Body of pancreas (tissue), 4 donors: ENCODE measurements at regions not wholly inside any gene's neighbourhood (a gene's known extent, or its start where the extent isn't known, plus 50 kb on each side); places are given as distances from the start of the nearest gene placed in this dataset.
"Not testable (repeated sequence)": the region's sequence is repeated elsewhere in the genome, so short reads cannot be mapped to it uniquely, and the experiment has no call there.

Experiments
- ATAC-seq: fragments of 150-250 bp; one replicate; pipeline ENCODE4 v1.9.1; 2016
- DNase-seq, 4 donors: peaks; one replicate each; pipeline ENCODE4 v3.0.0-alpha.2; 2019
- H3K27ac ChIP-seq, 4 donors: fragments of 200-600 bp; sonication (generic); 1 replicate in 3 of 4; 2 replicates in 1 of 4; pipeline versions ENCODE4 v1.5.1 to v1.6.1; 2016 to 2019; ENCODE audit warnings: mild to moderate bottlenecking in 1 of 4, mixed read lengths in 1 of 4, moderate library complexity in 1 of 4
- H3K27me3 ChIP-seq, 2 donors: fragments of 200-600 bp; sonication (generic); one replicate each; pipeline ENCODE4 v1.6.0; 2016; ENCODE audit warnings: mild to moderate bottlenecking in 1 of 2
- H3K36me3 ChIP-seq, 2 donors: fragments of 200-600 bp; sonication (generic); replicated peaks in 1 of 2; 2 replicates each; pipeline ENCODE4 v1.5.1; 2016; ENCODE audit warnings: low read depth in 2 of 2; ENCODE audit not compliant: insufficient read depth in 1 of 2
- H3K4me1 ChIP-seq: fragments of 200-600 bp; sonication (generic); one replicate; pipeline ENCODE4 v1.6.0; 2016
- H3K4me3 ChIP-seq, 2 donors: fragments of 200-600 bp; sonication (generic); 1 replicate in 1 of 2; 2 replicates in 1 of 2; pipeline ENCODE4 v1.5.1; 2016 to 2019
- H3K9me3 ChIP-seq, 3 donors: fragments of 200-600 bp; sonication (generic); 1 replicate in 2 of 3; 2 replicates in 1 of 3; pipeline ENCODE4 v1.5.1; 2016
- POLR2A ChIP-seq, 3 donors: fragments of 450-650 bp; IDR thresholded peaks; one replicate each; pipeline ENCODE4 v1.6.1; 2016; ENCODE audit warnings: antibody characterized with exemption in 3 of 3, mild to moderate bottlenecking in 2 of 3
- WGBS, 2 donors: methylation state at CpG; one replicate each; pipeline ENCODE4 v1.1.5; 2017; 5-methylcytosine and 5-hydroxymethylcytosine counted together
- intact Hi-C: fragments of 100-400 bp; cut with DNase I; formaldehyde crosslinking; loops from one replicate; pipeline ENCODE4 v1.15.1; 2023
- TF ChIP-seq, protein P1 (sequence below), 7 experiments: fragments of 450-650 bp in 4 of 7; fragments of 200-600 bp in 3 of 7; sonication (generic) in 3 of 7; IDR thresholded peaks; one replicate each; pipeline ENCODE4 v1.5.1; 2016 to 2019; ENCODE audit warnings: antibody characterized with exemption in 7 of 7

DNA sequence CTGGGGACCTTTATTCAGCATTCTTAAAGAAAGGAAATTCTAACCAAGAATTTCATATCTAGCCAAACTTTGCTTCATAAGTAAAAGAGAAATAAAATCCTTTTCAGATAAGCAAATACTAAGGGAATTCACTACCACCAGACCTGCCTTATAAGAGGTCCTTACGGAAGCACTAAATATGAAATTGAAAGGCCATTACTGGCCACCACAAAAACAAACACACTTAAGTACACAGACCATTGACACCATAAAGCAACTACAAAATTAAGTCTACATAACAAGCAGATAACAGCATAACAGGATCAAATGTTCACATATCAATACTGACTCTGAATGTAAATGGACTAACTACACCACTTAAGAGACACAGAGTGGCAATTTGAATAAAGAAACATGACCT is 361.4 kb upstream of the POU5F2 start:
- H3K9me3 ChIP-seq = no peaks in the 10 kb centered on the region
- intact Hi-C loops = no loop called here
- no peak for TF ChIP-seq POLR2A (IDR thresholded peaks at IDR 0.05)
- TF ChIP-seq, protein P1, sequence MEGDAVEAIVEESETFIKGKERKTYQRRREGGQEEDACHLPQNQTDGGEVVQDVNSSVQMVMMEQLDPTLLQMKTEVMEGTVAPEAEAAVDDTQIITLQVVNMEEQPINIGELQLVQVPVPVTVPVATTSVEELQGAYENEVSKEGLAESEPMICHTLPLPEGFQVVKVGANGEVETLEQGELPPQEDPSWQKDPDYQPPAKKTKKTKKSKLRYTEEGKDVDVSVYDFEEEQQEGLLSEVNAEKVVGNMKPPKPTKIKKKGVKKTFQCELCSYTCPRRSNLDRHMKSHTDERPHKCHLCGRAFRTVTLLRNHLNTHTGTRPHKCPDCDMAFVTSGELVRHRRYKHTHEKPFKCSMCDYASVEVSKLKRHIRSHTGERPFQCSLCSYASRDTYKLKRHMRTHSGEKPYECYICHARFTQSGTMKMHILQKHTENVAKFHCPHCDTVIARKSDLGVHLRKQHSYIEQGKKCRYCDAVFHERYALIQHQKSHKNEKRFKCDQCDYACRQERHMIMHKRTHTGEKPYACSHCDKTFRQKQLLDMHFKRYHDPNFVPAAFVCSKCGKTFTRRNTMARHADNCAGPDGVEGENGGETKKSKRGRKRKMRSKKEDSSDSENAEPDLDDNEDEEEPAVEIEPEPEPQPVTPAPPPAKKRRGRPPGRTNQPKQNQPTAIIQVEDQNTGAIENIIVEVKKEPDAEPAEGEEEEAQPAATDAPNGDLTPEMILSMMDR (IDR thresholded peaks at IDR 0.05) = no peak
- 42 to 43% methylated on average over 1 of the region's 1 CpG for WGBS, 2 donors
- ATAC-seq (no peak), DNase-seq (no peak)
- no peaks in the 10 kb centered on the region for H3K27me3 ChIP-seq
- no peaks in the 10 kb centered on the region for H3K36me3 ChIP-seq
- peaks cover 12% of the 10 kb centered on the region for H3K4me1 ChIP-seq
- H3K27ac ChIP-seq = no peak overlapping the region
- H3K4me3 ChIP-seq = no peak overlapping the region

DNA sequence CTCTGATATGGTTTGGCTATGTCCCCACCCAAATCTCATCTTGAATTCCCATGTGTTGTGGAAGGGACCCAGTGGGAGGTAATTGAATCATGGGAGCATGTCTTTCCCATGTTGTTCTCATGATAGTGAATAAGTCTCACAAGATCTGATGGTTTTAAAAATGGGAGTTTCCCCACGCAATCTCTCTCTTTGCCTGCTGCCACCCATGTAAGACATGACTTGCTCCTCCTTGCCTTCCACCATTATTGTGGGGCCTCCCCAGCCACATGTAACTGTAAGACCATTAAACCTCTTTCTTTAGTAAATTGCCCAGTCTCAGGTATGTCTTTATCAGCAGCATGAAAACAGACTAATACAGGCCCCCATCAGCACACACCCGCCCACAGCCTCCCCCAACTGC is 356.0 kb upstream of the POU5F2 start:
- H3K9me3 ChIP-seq, DNase-seq, ATAC-seq, H3K27me3 ChIP-seq, H3K27ac ChIP-seq, H3K4me3 ChIP-seq, H3K36me3 ChIP-seq, H3K4me1 ChIP-seq, intact Hi-C loops: not testable (repeated sequence)
- 94 to 97% methylated on average over 2 of the region's 2 CpGs for WGBS, 2 donors

DNA sequence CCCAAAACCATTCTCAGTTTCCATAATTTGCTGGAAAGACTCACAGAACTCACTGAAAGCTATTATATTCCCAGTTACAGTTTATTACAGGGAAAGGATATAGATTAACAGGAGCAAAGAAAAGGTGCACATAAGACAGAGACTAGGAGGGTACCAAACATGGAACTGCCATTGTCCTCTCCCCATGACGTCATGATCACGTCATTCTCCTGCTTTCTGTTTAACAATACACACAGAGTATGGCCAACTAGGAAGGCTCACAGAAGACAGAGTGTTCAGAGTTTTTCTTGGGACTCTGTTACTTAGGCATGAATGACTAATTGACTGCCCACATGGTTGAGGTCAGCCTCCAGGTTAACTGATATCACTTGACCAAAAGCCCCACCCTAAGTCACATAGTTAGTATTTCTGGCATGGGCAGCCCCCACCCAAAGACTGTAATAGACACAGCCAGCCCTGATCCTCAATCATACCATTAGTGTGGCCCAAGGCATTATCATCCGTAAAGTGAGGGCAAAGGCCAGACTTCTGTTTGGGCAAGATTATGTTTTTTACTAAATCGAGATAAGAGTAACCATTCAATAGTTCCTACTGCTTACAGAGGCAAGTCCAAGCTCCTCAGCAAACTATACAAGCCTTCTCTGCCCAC is 353.5 kb upstream of the POU5F2 start:
- no peak for TF ChIP-seq POLR2A (IDR thresholded peaks at IDR 0.05)
- DNase-seq (no peak), ATAC-seq (no peak)
- no peaks in the 10 kb centered on the region for H3K27me3 ChIP-seq
- H3K4me1 ChIP-seq = no peaks in the 10 kb centered on the region
- H3K27ac ChIP-seq = no peak overlapping the region
- H3K4me3 ChIP-seq = no peak overlapping the region
- WGBS, 2 donors = 58 to 71% methylated on average over 4 of the region's 4 CpGs
- no peaks in the 10 kb centered on the region for H3K9me3 ChIP-seq
- H3K36me3 ChIP-seq = no peaks in the 10 kb centered on the region
- intact Hi-C loops = no loop called here

DNA sequence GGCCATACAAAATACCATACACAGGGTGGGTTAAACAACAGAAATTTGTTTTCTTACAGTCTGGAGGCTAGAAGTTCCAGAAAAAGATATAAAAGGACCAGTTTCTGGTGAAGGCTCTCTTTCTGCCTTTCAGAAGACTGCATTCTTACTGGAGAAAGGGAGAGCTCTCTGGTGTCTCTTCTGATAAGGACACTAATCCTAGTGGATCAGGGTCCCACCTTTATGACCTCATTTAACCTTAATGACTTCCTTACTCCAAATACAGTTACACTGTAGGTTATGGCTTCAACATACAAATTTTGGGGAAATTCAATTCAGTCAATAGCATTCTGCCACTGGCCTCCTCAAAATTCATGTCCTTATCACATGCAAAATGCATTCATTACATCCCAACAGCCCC is 351.9 kb upstream of the POU5F2 start:
- intact Hi-C loops = no loop called here
- no peaks in the 10 kb centered on the region for H3K9me3 ChIP-seq
- no peaks in the 10 kb centered on the region for H3K27me3 ChIP-seq
- no peaks in the 10 kb centered on the region for H3K4me1 ChIP-seq
- no peak for ATAC-seq
- no peaks in the 10 kb centered on the region for H3K36me3 ChIP-seq
- no peak for DNase-seq
- no peak overlapping the region for H3K4me3 ChIP-seq
- TF ChIP-seq, protein P1 (IDR thresholded peaks at IDR 0.05) = no peak
- no peak for TF ChIP-seq POLR2A (IDR thresholded peaks at IDR 0.05)
- H3K27ac ChIP-seq = no peak overlapping the region

DNA sequence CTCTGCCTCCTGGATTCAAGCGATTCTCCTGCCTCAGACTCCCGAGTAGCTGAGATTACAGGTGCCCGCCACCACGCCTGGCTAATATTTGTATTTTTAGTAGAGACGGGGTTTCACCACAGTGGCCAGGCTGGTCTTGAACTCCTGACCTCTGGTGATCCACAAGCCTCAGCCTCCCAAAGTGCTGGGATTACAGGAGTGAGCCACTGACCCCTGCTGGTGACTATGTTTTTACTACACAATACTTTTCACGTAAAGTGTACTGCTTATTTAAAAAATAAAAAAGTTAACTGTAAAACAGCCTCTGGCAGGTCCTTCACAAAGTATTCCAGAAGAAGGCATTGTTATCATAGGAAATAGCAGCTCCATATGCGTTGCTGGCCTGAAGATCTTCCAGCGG is 345.2 kb upstream of the POU5F2 start:
- H3K4me3 ChIP-seq, H3K9me3 ChIP-seq, ATAC-seq, DNase-seq, H3K36me3 ChIP-seq, intact Hi-C loops, H3K27ac ChIP-seq, H3K4me1 ChIP-seq, H3K27me3 ChIP-seq: not testable (repeated sequence)
- WGBS, 2 donors = 91 to 97% methylated on average over 8 of the region's 8 CpGs

DNA sequence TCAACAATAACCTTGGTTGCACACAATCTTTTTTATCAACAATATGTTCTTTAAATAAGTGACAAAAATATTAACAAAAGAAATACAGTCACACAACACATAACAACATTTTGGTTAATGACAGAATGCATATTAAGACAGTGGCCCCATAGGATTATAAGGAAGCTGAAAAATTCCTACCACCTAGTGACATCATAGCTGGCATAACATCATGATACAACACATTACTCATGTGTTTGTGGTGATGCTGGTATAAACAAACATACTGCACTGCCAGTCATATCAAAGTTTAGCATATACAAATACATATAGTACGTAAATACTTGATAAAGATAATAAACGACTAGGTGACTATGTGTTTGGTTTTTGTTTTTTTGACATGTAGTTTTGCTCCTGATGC is 344.8 kb upstream of the POU5F2 start:
- Histone ChIP-seq H3K36me3 (no peaks in the 10 kb centered on the region), H3K27me3 (no peaks in the 10 kb centered on the region), H3K4me3 (no peak overlapping the region), H3K27ac (no peak overlapping the region), H3K9me3 (no peaks in the 10 kb centered on the region), H3K4me1 (no peaks in the 10 kb centered on the region)
- ATAC-seq (no peak), DNase-seq (no peak)
- no peak for TF ChIP-seq POLR2A (IDR thresholded peaks at IDR 0.05)
- TF ChIP-seq, protein P1 (IDR thresholded peaks at IDR 0.05) = no peak
- 63 to 66% methylated on average over 2 of the region's 2 CpGs for WGBS, 2 donors
- intact Hi-C loops = no loop called here
